Naive thymus-derived CD4-positive, alpha-beta T cell (primary cell): ENCODE measurements at regions not wholly inside any gene's neighbourhood (a gene's known extent, or its start where the extent isn't known, plus 50 kb on each side); places are given as distances from the start of the nearest gene placed in this dataset.
"Not testable (repeated sequence)": the region's sequence is repeated elsewhere in the genome, so short reads cannot be mapped to it uniquely, and the experiment has no call there.

Source experiments
- ATAC-seq: fragments of 150-1000 bp; cut with Tn5 transposase; 2 replicates; pipeline ENCODE4 v1.10.0; 2021; ENCODE audit warnings: mild to moderate bottlenecking, moderate library complexity
- CTCF ChIA-PET: fragments of 350-600 bp; sonication (Branson Sonifier 250); formaldehyde crosslinking; loops from one replicate; lab custom pipeline; 2021; ENCODE audit warnings: antibody characterized with exemption; lab: Charles Lee
- POLR2A ChIA-PET: fragments of 350-600 bp; sonication (Branson Sonifier 250); formaldehyde crosslinking; loops from one replicate; lab custom pipeline; 2021; ENCODE audit warnings: antibody characterized with exemption, inconsistent platforms; lab: Charles Lee
- DNase-seq, 9 donors: peaks; one replicate each; pipeline versions ENCODE4 v3.0.0 to v3.0.0-alpha.2; 2020 to 2022; ENCODE audit warnings: mixed read lengths in 1 of 9
- H3K27ac ChIP-seq: one replicate; pipeline ENCODE4 v1.7.0; 2013; ENCODE audit warnings: mild to moderate bottlenecking, low read depth, low read length, moderate library complexity
- H3K27me3 ChIP-seq, 2 donors: one replicate each; pipeline ENCODE4 v1.7.0; 2013; ENCODE audit warnings: low read length in 2 of 2, mild to moderate bottlenecking in 2 of 2, moderate library complexity in 2 of 2; ENCODE audit not compliant: control insufficient read depth in 2 of 2, insufficient read depth in 2 of 2
- H3K36me3 ChIP-seq, 3 experiments: 1 replicate in 2 of 3; 2 replicates in 1 of 3; pipeline ENCODE4 v1.7.0; 2013; ENCODE audit warnings: low read length in 3 of 3, mild to moderate bottlenecking in 3 of 3, moderate library complexity in 1 of 3; ENCODE audit not compliant: insufficient read depth in 3 of 3, control insufficient read depth in 2 of 3
- H3K4me1 ChIP-seq, 2 donors: one replicate each; pipeline ENCODE4 v1.7.0; 2013; ENCODE audit warnings: low read length in 2 of 2, mild to moderate bottlenecking in 2 of 2, moderate library complexity in 1 of 2; ENCODE audit not compliant: control insufficient read depth in 2 of 2, insufficient read depth in 2 of 2
- H3K4me3 ChIP-seq: 2 replicates; pipeline ENCODE4 v1.7.0; 2013; ENCODE audit warnings: mild to moderate bottlenecking, low read length
- H3K9me3 ChIP-seq, 3 experiments: 1 replicate in 2 of 3; 2 replicates in 1 of 3; pipeline ENCODE4 v1.7.0; 2013; ENCODE audit warnings: low read length in 3 of 3; ENCODE audit not compliant: control insufficient read depth in 2 of 3
- H3K27ac Mint-ChIP-seq, 9 donors: one replicate each; pipeline ENCODE4 v1.8.0; 2020 to 2022; ENCODE audit warnings: mixed read lengths in 9 of 9, mild to moderate bottlenecking in 8 of 9, moderate library complexity in 5 of 9, inconsistent platforms in 2 of 9
- H3K27me3 Mint-ChIP-seq, 5 donors: one replicate each; pipeline ENCODE4 v1.8.0; 2021 to 2022; ENCODE audit warnings: mixed read lengths in 5 of 5, mild to moderate bottlenecking in 1 of 5
- H3K36me3 Mint-ChIP-seq, 5 donors: one replicate each; pipeline ENCODE4 v1.8.0; 2020 to 2022; ENCODE audit warnings: mixed read lengths in 5 of 5, mild to moderate bottlenecking in 3 of 5, inconsistent platforms in 1 of 5
- H3K4me1 Mint-ChIP-seq, 7 donors: one replicate each; pipeline ENCODE4 v1.8.0; 2020 to 2022; ENCODE audit warnings: mixed read lengths in 7 of 7, mild to moderate bottlenecking in 3 of 7, inconsistent platforms in 1 of 7
- H3K4me3 Mint-ChIP-seq, 10 donors: one replicate each; pipeline ENCODE4 v1.8.0; 2020 to 2022; ENCODE audit warnings: mild to moderate bottlenecking in 10 of 10, mixed read lengths in 10 of 10, moderate library complexity in 6 of 10, inconsistent platforms in 2 of 10
- H3K9me3 Mint-ChIP-seq, 11 donors: one replicate each; pipeline ENCODE4 v1.8.0; 2020 to 2022; ENCODE audit warnings: mixed read lengths in 11 of 11, mild to moderate bottlenecking in 4 of 11, inconsistent platforms in 1 of 11, moderate library complexity in 1 of 11
- intact Hi-C, 2 donors: fragments of 100-400 bp; cut with micrococcal nuclease; formaldehyde crosslinking; loops; one replicate each; pipeline ENCODE4 v1.15.1; 2023

GRCh38 chr2:217597681-217598080 is 405.1 kb downstream of the TNS1 start:
- Histone ChIP-seq H3K27ac (no peak overlapping the region), H3K4me3 (no peak overlapping the region), H3K27me3 (no peaks in the 10 kb centered on the region), H3K36me3 (no peaks in the 10 kb centered on the region), H3K9me3 (no peaks in the 10 kb centered on the region), H3K4me1 (peaks cover 0 to 4% of the 10 kb centered on the region in 2 donors)
- CTCF ChIA-PET, result no interaction called here
- DNase-seq (no peak), ATAC-seq (no peak)
- H3K36me3 Mint-ChIP-seq, result peaks cover 0 to 13% (median 7%) of the 10 kb centered on the region in 5 donors
- H3K27me3 Mint-ChIP-seq, result peaks cover 0 to 8% (median 0%) of the 10 kb centered on the region in 5 donors
- no peak overlapping the region for H3K27ac Mint-ChIP-seq
- intact Hi-C loops, result no loop called here
- peaks cover 0 to 4% (median 0%) of the 10 kb centered on the region in 11 donors for H3K9me3 Mint-ChIP-seq
- H3K4me3 Mint-ChIP-seq, result no peak overlapping the region
- POLR2A ChIA-PET, result no interaction called here
- peaks cover 3 to 14% (median 10%) of the 10 kb centered on the region in 7 donors for H3K4me1 Mint-ChIP-seq

GRCh38 chr2:217597145-217597544 is 405.6 kb downstream of the TNS1 start:
- Histone ChIP-seq H3K4me1 (peaks cover 0 to 4% of the 10 kb centered on the region in 2 donors), H3K4me3 (no peak overlapping the region), H3K36me3 (no peaks in the 10 kb centered on the region), H3K9me3 (no peaks in the 10 kb centered on the region), H3K27ac (no peak overlapping the region), H3K27me3 (no peaks in the 10 kb centered on the region)
- Mint-ChIP-seq H3K27me3 (peaks cover 0 to 8% (median 0%) of the 10 kb centered on the region in 5 donors), H3K9me3 (peaks cover 0 to 4% (median 0%) of the 10 kb centered on the region in 11 donors), H3K27ac (no peak overlapping the region), H3K4me1 (peaks cover 3 to 14% (median 10%) of the 10 kb centered on the region in 7 donors), H3K36me3 (peaks cover 0 to 13% (median 7%) of the 10 kb centered on the region in 5 donors), H3K4me3 (no peak overlapping the region)
- ChIA-PET POLR2A (no interaction called here), CTCF (no interaction called here)
- intact Hi-C loops, result no loop called here
- DNase-seq (no peak), ATAC-seq (no peak)

DNA sequence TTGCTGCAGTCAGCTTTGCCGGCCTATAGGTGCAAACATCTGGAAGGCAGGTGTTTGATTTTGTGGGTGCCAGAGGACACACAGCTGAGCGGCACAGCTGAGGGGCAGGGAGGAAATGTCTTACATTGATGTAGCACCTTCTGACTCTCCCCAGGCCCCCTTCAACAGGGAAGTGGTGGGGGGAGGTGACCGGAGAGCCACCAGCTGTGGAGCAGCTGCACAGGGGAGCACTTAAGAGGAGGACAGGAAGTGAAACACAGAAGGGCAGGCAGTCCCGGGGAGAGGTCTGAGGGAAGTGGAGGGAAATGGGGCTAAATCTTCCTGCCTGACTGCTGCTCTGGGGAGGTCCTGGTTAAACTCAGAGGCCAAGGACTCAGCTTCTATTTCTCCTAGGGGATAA is 409.1 kb downstream of the TNS1 start:
- intact Hi-C loops, result no loop called here
- no peak overlapping the region for H3K4me3 ChIP-seq
- POLR2A ChIA-PET, result no interaction called here
- DNase-seq, result no peak
- H3K4me1 ChIP-seq, result peaks cover 0 to 4% of the 10 kb centered on the region in 2 donors
- CTCF ChIA-PET, result no interaction called here
- no peak overlapping the region for H3K4me3 Mint-ChIP-seq
- no peaks in the 10 kb centered on the region for H3K27me3 ChIP-seq
- peaks cover 0 to 8% (median 0%) of the 10 kb centered on the region in 5 donors for H3K27me3 Mint-ChIP-seq
- no peaks in the 10 kb centered on the region for H3K9me3 ChIP-seq
- peaks cover 0 to 4% (median 0%) of the 10 kb centered on the region in 11 donors for H3K9me3 Mint-ChIP-seq
- H3K4me1 Mint-ChIP-seq, result peaks cover 3 to 16% (median 12%) of the 10 kb centered on the region in 7 donors
- no peak overlapping the region for H3K27ac ChIP-seq
- no peaks in the 10 kb centered on the region for H3K36me3 ChIP-seq
- H3K36me3 Mint-ChIP-seq, result peaks cover 0 to 7% (median 5%) of the 10 kb centered on the region in 5 donors
- ATAC-seq, result no peak
- peak overlapping the region in 1 of 9 donors; percentile 11 for H3K27ac Mint-ChIP-seq

GRCh38 chr2:217588266-217588665 is 414.5 kb downstream of the TNS1 start:
- Mint-ChIP-seq H3K27ac (no peak overlapping the region), H3K4me1 (peaks cover 0 to 8% (median 0%) of the 10 kb centered on the region in 7 donors), H3K4me3 (no peak overlapping the region), H3K36me3 (peaks cover 0 to 5% (median 0%) of the 10 kb centered on the region in 5 donors), H3K9me3 (peaks cover 0 to 4% (median 0%) of the 10 kb centered on the region in 11 donors), H3K27me3 (peaks cover 0 to 6% (median 0%) of the 10 kb centered on the region in 5 donors)
- no peak for DNase-seq
- H3K4me3 ChIP-seq, result no peak overlapping the region
- H3K27me3 ChIP-seq, result no peaks in the 10 kb centered on the region
- H3K9me3 ChIP-seq, result no peaks in the 10 kb centered on the region
- H3K27ac ChIP-seq, result no peak overlapping the region
- no peak for ATAC-seq
- no peaks in the 10 kb centered on the region for H3K36me3 ChIP-seq
- intact Hi-C loops, result no loop called here
- ChIA-PET CTCF (no interaction called here), POLR2A (no interaction called here)
- no peaks in the 10 kb centered on the region for H3K4me1 ChIP-seq

DNA sequence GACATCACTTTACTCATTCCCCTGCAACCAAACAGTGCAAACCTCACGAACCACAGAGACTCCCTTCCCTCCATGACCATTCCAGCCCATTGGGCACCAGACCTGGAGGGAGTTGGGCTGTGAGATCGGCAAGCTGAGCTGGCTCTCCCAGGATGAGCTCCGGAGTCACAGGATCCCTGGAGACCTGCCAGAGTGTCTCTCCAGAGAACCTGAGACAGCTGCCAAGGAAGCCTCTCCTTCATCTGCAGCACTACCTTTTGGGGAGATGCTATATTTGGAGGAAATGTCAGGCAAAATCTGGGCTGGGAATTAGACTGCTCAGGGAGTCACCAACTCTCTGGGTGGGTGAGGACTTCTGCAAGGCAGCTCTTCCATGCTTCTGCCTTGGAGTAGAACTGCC is 417.4 kb downstream of the TNS1 start:
- no peaks in the 10 kb centered on the region for H3K36me3 ChIP-seq
- no peaks in the 10 kb centered on the region for H3K27me3 ChIP-seq
- H3K36me3 Mint-ChIP-seq, result no peaks in the 10 kb centered on the region
- ChIA-PET POLR2A (no interaction called here), CTCF (no interaction called here)
- H3K4me3 Mint-ChIP-seq, result no peak overlapping the region
- no peaks in the 10 kb centered on the region for H3K9me3 ChIP-seq
- intact Hi-C loops, result no loop called here
- ATAC-seq (no peak), DNase-seq (no peak)
- H3K4me1 Mint-ChIP-seq, result peaks cover 0 to 8% (median 0%) of the 10 kb centered on the region in 7 donors
- no peaks in the 10 kb centered on the region for H3K4me1 ChIP-seq
- H3K27ac Mint-ChIP-seq, result no peak overlapping the region
- H3K4me3 ChIP-seq, result no peak overlapping the region
- peaks cover 0 to 2% (median 0%) of the 10 kb centered on the region in 11 donors for H3K9me3 Mint-ChIP-seq
- H3K27me3 Mint-ChIP-seq, result peaks cover 0 to 6% (median 0%) of the 10 kb centered on the region in 5 donors
- no peak overlapping the region for H3K27ac ChIP-seq

- H3K27ac ChIP-seq, DNase-seq, H3K4me1 Mint-ChIP-seq, H3K36me3 ChIP-seq, H3K27me3 ChIP-seq, ATAC-seq, H3K9me3 ChIP-seq, H3K4me3 Mint-ChIP-seq, H3K27ac Mint-ChIP-seq, CTCF ChIA-PET, H3K36me3 Mint-ChIP-seq, H3K9me3 Mint-ChIP-seq, intact Hi-C loops, H3K4me3 ChIP-seq, H3K4me1 ChIP-seq, POLR2A ChIA-PET, H3K27me3 Mint-ChIP-seq: not testable (repeated sequence)
Observed at GRCh38 chr2:217580407-217580806, 422.4 kb downstream of the TNS1 start.

GRCh38 chr2:217573571-217573970 is 429.2 kb downstream of the TNS1 start:
- Histone ChIP-seq H3K36me3 (no peaks in the 10 kb centered on the region), H3K27me3 (no peaks in the 10 kb centered on the region), H3K4me1 (no peaks in the 10 kb centered on the region), H3K27ac (no peak overlapping the region), H3K9me3 (no peaks in the 10 kb centered on the region), H3K4me3 (no peak overlapping the region)
- Mint-ChIP-seq H3K27me3 (peaks cover 0 to 4% (median 0%) of the 10 kb centered on the region in 5 donors), H3K4me3 (no peak overlapping the region), H3K9me3 (peaks cover 0 to 11% (median 0%) of the 10 kb centered on the region in 11 donors), H3K27ac (no peak overlapping the region), H3K36me3 (peaks cover 0 to 17% (median 6%) of the 10 kb centered on the region in 5 donors), H3K4me1 (peaks cover 0 to 5% (median 0%) of the 10 kb centered on the region in 7 donors)
- ChIA-PET POLR2A (no interaction called here), CTCF (no interaction called here)
- intact Hi-C loops, result no loop called here
- ATAC-seq (no peak), DNase-seq (no peak)
